Kidney glomerular epithelial cell (primary cell): ENCODE measurements at regions not wholly inside any gene's neighbourhood (a gene's known extent, or its start where the extent isn't known, plus 50 kb on each side); places are given as distances from the start of the nearest gene placed in this dataset.
"Not testable (repeated sequence)": the region's sequence is repeated elsewhere in the genome, so short reads cannot be mapped to it uniquely, and the experiment has no call there.

Source experiments
- DNase-seq: peaks from one replicate; lab custom pipeline; 2025; lab: John Stamatoyannopoulos, UW

- DNase-seq = no peak
Measured at GRCh38 chr5:167929841-167930240, 361.6 kb upstream of the WWC1 start.

- peak; percentile 34 for DNase-seq
Measured at GRCh38 chr5:167934551-167934971, 356.9 kb upstream of the WWC1 start.

GRCh38 chr5:167936022-167936421, 355.4 kb upstream of the WWC1 start:
- no peak for DNase-seq

- DNase-seq = no peak
Measured at GRCh38 chr5:167936944-167937634, 354.4 kb upstream of the WWC1 start.

GRCh38 chr5:167937635-167937998, 353.8 kb upstream of the WWC1 start:
- DNase-seq = no peak

- no peak for DNase-seq
Measured at GRCh38 chr5:167939686-167940085, 351.8 kb upstream of the WWC1 start.

GRCh38 chr5:167940911-167941310, 350.5 kb upstream of the WWC1 start:
- no peak for DNase-seq

GRCh38 chr5:167941556-167941955, 349.9 kb upstream of the WWC1 start:
- not testable (repeated sequence) for DNase-seq

- DNase-seq = no peak
Measured at GRCh38 chr5:167943343-167943742, 348.1 kb upstream of the WWC1 start.

- no peak for DNase-seq
Measured at GRCh38 chr5:167944121-167944852, 347.2 kb upstream of the WWC1 start.

- peak; percentile 88 for DNase-seq
Measured at GRCh38 chr5:167945542-167946384, 345.7 kb upstream of the WWC1 start.

- no peak for DNase-seq
Measured at GRCh38 chr5:167947306-167947705, 344.1 kb upstream of the WWC1 start.

GRCh38 chr5:167948251-167948650, 343.2 kb upstream of the WWC1 start:
- no peak for DNase-seq

- no peak for DNase-seq
Measured at GRCh38 chr5:167949435-167949834, 342.0 kb upstream of the WWC1 start.

- no peak for DNase-seq
Measured at GRCh38 chr5:167950126-167950721, 341.2 kb upstream of the WWC1 start.

GRCh38 chr5:167951116-167951515, 340.3 kb upstream of the WWC1 start:
- no peak for DNase-seq

- DNase-seq = no peak
Measured at GRCh38 chr5:167952278-167952995, 339.0 kb upstream of the WWC1 start.

GRCh38 chr5:167953151-167953798, 338.2 kb upstream of the WWC1 start:
- no peak for DNase-seq

- DNase-seq = no peak
Measured at GRCh38 chr5:167961731-167962130, 329.7 kb upstream of the WWC1 start.

GRCh38 chr5:167964529-167964928, 326.9 kb upstream of the WWC1 start:
- no peak for DNase-seq

- no peak for DNase-seq
Measured at GRCh38 chr5:167965710-167966109, 325.7 kb upstream of the WWC1 start.
